Stomach smooth muscle (tissue), 2 donors: ENCODE measurements at regions not wholly inside any gene's neighbourhood (a gene's known extent, or its start where the extent isn't known, plus 50 kb on each side); places are given as distances from the start of the nearest gene placed in this dataset.

Source experiments
- H3K27ac ChIP-seq: one replicate; pipeline ENCODE4 v1.7.0; 2013; ENCODE audit warnings: mild to moderate bottlenecking, low read length, inconsistent platforms
- H3K27me3 ChIP-seq, 2 donors: one replicate each; pipeline ENCODE4 v1.7.0; 2013; ENCODE audit warnings: low read length in 2 of 2; ENCODE audit not compliant: insufficient read depth in 2 of 2, control insufficient read depth in 1 of 2
- H3K36me3 ChIP-seq, 2 donors: one replicate each; pipeline ENCODE4 v1.7.0; 2013; ENCODE audit warnings: low read length in 2 of 2; ENCODE audit not compliant: control insufficient read depth in 2 of 2, insufficient read depth in 2 of 2
- H3K4me1 ChIP-seq: one replicate; pipeline ENCODE4 v1.7.0; 2013; ENCODE audit warnings: low read length; ENCODE audit not compliant: control insufficient read depth, insufficient read depth
- H3K4me3 ChIP-seq, 2 donors: one replicate each; pipeline ENCODE4 v1.7.0; 2013; ENCODE audit warnings: low read length in 2 of 2
- H3K9ac ChIP-seq, 2 donors: one replicate each; pipeline ENCODE4 v1.7.0; 2013; ENCODE audit warnings: low read length in 2 of 2, mild to moderate bottlenecking in 1 of 2
- H3K9me3 ChIP-seq, 2 donors: one replicate each; pipeline ENCODE4 v1.7.0; 2013; ENCODE audit warnings: low read length in 2 of 2; ENCODE audit not compliant: control insufficient read depth in 2 of 2
- donor health status: healthy.
- donor health status: Pancreatic carcinoma.

- Histone ChIP-seq H3K27ac (no peak overlapping the region), H3K9ac (no peak overlapping the region), H3K27me3 (peaks cover 0 to 5% of the 10 kb centered on the region in 2 donors), H3K4me1 (no peaks in the 10 kb centered on the region), H3K9me3 (no peaks in the 10 kb centered on the region), H3K4me3 (no peak overlapping the region), H3K36me3 (no peaks in the 10 kb centered on the region)
Measured at GRCh38 chr17:11082559-11082958, 158.5 kb upstream of the SHISA6 start.

GRCh38 chr17:11081342-11081741, 159.7 kb upstream of the SHISA6 start:
- Histone ChIP-seq H3K4me3 (no peak overlapping the region), H3K9ac (no peak overlapping the region), H3K36me3 (no peaks in the 10 kb centered on the region), H3K27me3 (peaks cover 0 to 5% of the 10 kb centered on the region in 2 donors), H3K4me1 (no peaks in the 10 kb centered on the region), H3K9me3 (no peaks in the 10 kb centered on the region), H3K27ac (no peak overlapping the region)

- Histone ChIP-seq H3K9ac (no peak overlapping the region), H3K27me3 (no peaks in the 10 kb centered on the region), H3K9me3 (no peaks in the 10 kb centered on the region), H3K36me3 (no peaks in the 10 kb centered on the region), H3K27ac (no peak overlapping the region), H3K4me1 (no peaks in the 10 kb centered on the region), H3K4me3 (no peak overlapping the region)
Measured at GRCh38 chr17:11077673-11078072, 163.3 kb upstream of the SHISA6 start.

GRCh38 chr17:11074451-11074850, 166.6 kb upstream of the SHISA6 start:
- Histone ChIP-seq H3K36me3 (no peaks in the 10 kb centered on the region), H3K9ac (no peak overlapping the region), H3K9me3 (peaks cover 0 to 14% of the 10 kb centered on the region in 2 donors), H3K4me3 (no peak overlapping the region), H3K27me3 (no peaks in the 10 kb centered on the region), H3K27ac (no peak overlapping the region), H3K4me1 (no peaks in the 10 kb centered on the region)

- Histone ChIP-seq H3K27me3 (no peaks in the 10 kb centered on the region), H3K36me3 (no peaks in the 10 kb centered on the region), H3K27ac (no peak overlapping the region), H3K9me3 (no peaks in the 10 kb centered on the region), H3K4me1 (no peaks in the 10 kb centered on the region), H3K9ac (no peak overlapping the region), H3K4me3 (no peak overlapping the region)
Measured at GRCh38 chr17:11056926-11057325, 184.1 kb upstream of the SHISA6 start.

- Histone ChIP-seq H3K27ac (no peak overlapping the region), H3K4me3 (no peak overlapping the region), H3K27me3 (no peaks in the 10 kb centered on the region), H3K36me3 (no peaks in the 10 kb centered on the region), H3K9me3 (no peaks in the 10 kb centered on the region), H3K4me1 (no peaks in the 10 kb centered on the region), H3K9ac (no peak overlapping the region)
Measured at GRCh38 chr17:11053846-11054245, 187.2 kb upstream of the SHISA6 start.

GRCh38 chr17:11049539-11049938, 191.5 kb upstream of the SHISA6 start:
- H3K36me3 ChIP-seq: no peaks in the 10 kb centered on the region
- H3K9me3 ChIP-seq: no peaks in the 10 kb centered on the region
- H3K9ac ChIP-seq: no peak overlapping the region
- no peak overlapping the region for H3K4me3 ChIP-seq
- no peaks in the 10 kb centered on the region for H3K4me1 ChIP-seq
- no peaks in the 10 kb centered on the region for H3K27me3 ChIP-seq
- H3K27ac ChIP-seq: no peak overlapping the region

GRCh38 chr17:11047228-11047627, 193.8 kb upstream of the SHISA6 start:
- Histone ChIP-seq H3K9ac (no peak overlapping the region), H3K9me3 (no peaks in the 10 kb centered on the region), H3K36me3 (no peaks in the 10 kb centered on the region), H3K27ac (no peak overlapping the region), H3K27me3 (no peaks in the 10 kb centered on the region), H3K4me1 (no peaks in the 10 kb centered on the region), H3K4me3 (no peak overlapping the region)

GRCh38 chr17:11039342-11039741, 201.5 kb upstream of the PIRT start:
- Histone ChIP-seq H3K36me3 (no peaks in the 10 kb centered on the region), H3K27me3 (no peaks in the 10 kb centered on the region), H3K4me1 (no peaks in the 10 kb centered on the region), H3K27ac (no peak overlapping the region), H3K9ac (no peak overlapping the region), H3K9me3 (no peaks in the 10 kb centered on the region), H3K4me3 (no peak overlapping the region)

GRCh38 chr17:11035681-11036080, 197.8 kb upstream of the PIRT start:
- no peaks in the 10 kb centered on the region for H3K4me1 ChIP-seq
- no peak overlapping the region for H3K27ac ChIP-seq
- no peak overlapping the region for H3K9ac ChIP-seq
- H3K9me3 ChIP-seq: no peaks in the 10 kb centered on the region
- no peaks in the 10 kb centered on the region for H3K27me3 ChIP-seq
- no peak overlapping the region for H3K4me3 ChIP-seq
- H3K36me3 ChIP-seq: no peaks in the 10 kb centered on the region

- Histone ChIP-seq H3K27me3 (no peaks in the 10 kb centered on the region), H3K4me1 (no peaks in the 10 kb centered on the region), H3K36me3 (no peaks in the 10 kb centered on the region), H3K27ac (no peak overlapping the region), H3K9me3 (no peaks in the 10 kb centered on the region), H3K9ac (no peak overlapping the region), H3K4me3 (no peak overlapping the region)
Measured at GRCh38 chr17:11031787-11032186, 193.9 kb upstream of the PIRT start.
